ENCODE measurements at regions not wholly inside any gene's neighbourhood (a gene's known extent, or its start where the extent isn't known, plus 50 kb on each side); places are given as distances from the start of the nearest gene placed in this dataset.
"Not testable (repeated sequence)": the region's sequence is repeated elsewhere in the genome, so short reads cannot be mapped to it uniquely, and the experiment has no call there.

DNA sequence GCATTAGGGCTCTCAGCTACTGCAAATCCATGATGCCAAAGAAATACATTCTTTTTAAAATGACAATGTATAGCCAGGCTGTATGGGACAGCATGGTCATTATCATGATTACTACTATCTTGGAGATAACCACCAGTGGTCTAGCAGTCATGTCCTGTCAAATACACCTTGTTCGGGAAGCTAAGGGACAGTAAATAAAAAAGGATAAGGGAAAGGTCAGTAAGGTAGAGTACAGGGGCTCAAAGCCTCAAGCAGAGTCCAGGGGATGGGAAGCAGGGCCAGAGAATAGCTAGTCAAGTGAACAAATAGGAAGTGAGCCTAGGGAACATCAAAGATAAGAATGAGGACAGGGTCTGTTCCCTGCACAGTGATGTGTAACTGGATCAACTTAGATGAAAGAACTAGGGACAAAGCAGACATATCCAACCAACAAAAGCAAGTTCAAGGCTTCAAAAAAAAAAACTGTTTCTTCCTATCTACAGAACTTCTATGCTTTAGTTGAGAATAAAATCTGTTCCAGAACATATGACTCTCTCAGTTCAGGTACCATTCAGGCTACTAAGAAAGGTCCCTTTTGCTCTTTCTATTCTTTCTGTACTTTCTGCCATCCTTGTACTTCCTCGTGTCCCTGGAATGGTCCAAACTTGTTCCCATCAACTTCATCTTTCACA is 62.9 kb upstream of the EHBP1 start:
- H3K27ac ChIP-seq (ENCODE audit: low read depth, low read length) = no peak overlapping the region
- ChIA-PET POLR2A (no interaction called here), CTCF (interaction anchor here (1.5 kb wide), 1 partner anchor 186 kb away, joined by 6 read pairs; no protein-coding TSS in a partner anchor)
- DNase-seq (ENCODE audit: low read depth, low spot score) = no peak
- H3K9me3 ChIP-seq (ENCODE audit: control insufficient read depth, insufficient read depth, low read length) = no peaks in the 10 kb centered on the region
- TF ChIP-seq, protein P1, sequence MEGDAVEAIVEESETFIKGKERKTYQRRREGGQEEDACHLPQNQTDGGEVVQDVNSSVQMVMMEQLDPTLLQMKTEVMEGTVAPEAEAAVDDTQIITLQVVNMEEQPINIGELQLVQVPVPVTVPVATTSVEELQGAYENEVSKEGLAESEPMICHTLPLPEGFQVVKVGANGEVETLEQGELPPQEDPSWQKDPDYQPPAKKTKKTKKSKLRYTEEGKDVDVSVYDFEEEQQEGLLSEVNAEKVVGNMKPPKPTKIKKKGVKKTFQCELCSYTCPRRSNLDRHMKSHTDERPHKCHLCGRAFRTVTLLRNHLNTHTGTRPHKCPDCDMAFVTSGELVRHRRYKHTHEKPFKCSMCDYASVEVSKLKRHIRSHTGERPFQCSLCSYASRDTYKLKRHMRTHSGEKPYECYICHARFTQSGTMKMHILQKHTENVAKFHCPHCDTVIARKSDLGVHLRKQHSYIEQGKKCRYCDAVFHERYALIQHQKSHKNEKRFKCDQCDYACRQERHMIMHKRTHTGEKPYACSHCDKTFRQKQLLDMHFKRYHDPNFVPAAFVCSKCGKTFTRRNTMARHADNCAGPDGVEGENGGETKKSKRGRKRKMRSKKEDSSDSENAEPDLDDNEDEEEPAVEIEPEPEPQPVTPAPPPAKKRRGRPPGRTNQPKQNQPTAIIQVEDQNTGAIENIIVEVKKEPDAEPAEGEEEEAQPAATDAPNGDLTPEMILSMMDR (IDR thresholded peaks at IDR 0.05; ENCODE audit: low read depth, low read length) = no peak
- H3K27me3 ChIP-seq (ENCODE audit: control insufficient read depth, insufficient read depth, low read length) = no peaks in the 10 kb centered on the region
- no peak overlapping the region for H3K4me3 ChIP-seq (ENCODE audit: low read depth, low read length)

DNA sequence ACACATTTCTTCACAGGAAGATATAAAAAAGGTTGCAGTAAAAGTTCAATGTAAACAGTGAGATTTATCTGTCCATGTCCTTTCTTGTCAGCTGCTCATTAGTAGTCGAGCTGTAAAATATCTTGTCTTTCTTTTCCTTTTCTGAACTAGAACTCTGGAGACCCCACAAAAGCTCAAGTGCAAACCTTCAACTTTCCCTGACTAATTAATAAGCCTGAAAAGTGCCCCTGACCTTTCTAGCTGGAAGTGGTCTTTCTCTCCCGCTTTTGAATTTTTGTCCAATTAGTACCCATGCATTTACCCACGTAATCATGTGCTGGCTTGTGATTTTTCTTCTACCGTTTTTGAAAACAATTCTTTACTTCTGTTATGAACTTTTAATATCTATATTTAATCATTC is 63.6 kb upstream of the EHBP1 start:
- no peak overlapping the region for H3K4me3 ChIP-seq (ENCODE audit: low read depth, low read length)
- POLR2A ChIA-PET = no interaction called here
- no peaks in the 10 kb centered on the region for H3K9me3 ChIP-seq (ENCODE audit: control insufficient read depth, insufficient read depth, low read length)
- TF ChIP-seq, protein P1 (IDR thresholded peaks at IDR 0.05; ENCODE audit: low read depth, low read length) = no peak
- CTCF ChIA-PET = interaction anchor here (1.5 kb wide), 1 partner anchor 185 kb away, joined by 6 read pairs; no protein-coding TSS in a partner anchor
- no peak overlapping the region for H3K27ac ChIP-seq (ENCODE audit: low read depth, low read length)
- DNase-seq (ENCODE audit: low read depth, low spot score) = no peak
- H3K27me3 ChIP-seq (ENCODE audit: control insufficient read depth, insufficient read depth, low read length) = no peaks in the 10 kb centered on the region

DNA sequence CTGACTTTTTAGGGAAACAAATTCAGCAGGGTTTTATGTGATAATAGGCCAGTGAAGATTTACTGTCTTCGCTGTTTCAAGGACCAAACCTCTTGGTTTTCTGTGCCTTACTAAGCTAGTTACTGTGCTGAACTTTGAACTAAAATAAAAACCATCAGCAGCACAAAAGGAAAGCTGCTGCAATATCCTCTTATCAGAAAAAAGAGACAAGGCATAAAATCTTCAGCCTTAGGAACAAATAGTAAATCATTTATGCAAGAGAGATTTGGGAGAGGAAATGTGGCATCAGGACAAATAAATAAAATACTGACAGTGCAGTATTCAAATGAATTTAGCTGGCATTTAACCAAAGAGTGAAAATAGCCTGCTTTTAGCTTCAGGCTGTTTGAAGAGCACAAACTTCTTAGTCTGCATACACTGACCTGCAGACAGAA is 64.1 kb upstream of the EHBP1 start:
- CTCF ChIA-PET = interaction anchor here (1.5 kb wide), 1 partner anchor 185 kb away, joined by 6 read pairs; no protein-coding TSS in a partner anchor
- POLR2A ChIA-PET = no interaction called here
- Histone ChIP-seq H3K27me3 (ENCODE audit: control insufficient read depth, insufficient read depth, low read length) (no peaks in the 10 kb centered on the region), H3K4me3 (ENCODE audit: low read depth, low read length) (no peak overlapping the region), H3K9me3 (ENCODE audit: control insufficient read depth, insufficient read depth, low read length) (no peaks in the 10 kb centered on the region), H3K27ac (ENCODE audit: low read depth, low read length) (no peak overlapping the region)
- TF ChIP-seq, protein P1 (IDR thresholded peaks at IDR 0.05; ENCODE audit: low read depth, low read length) = no peak
- no peak for DNase-seq (ENCODE audit: low read depth, low spot score)

DNA sequence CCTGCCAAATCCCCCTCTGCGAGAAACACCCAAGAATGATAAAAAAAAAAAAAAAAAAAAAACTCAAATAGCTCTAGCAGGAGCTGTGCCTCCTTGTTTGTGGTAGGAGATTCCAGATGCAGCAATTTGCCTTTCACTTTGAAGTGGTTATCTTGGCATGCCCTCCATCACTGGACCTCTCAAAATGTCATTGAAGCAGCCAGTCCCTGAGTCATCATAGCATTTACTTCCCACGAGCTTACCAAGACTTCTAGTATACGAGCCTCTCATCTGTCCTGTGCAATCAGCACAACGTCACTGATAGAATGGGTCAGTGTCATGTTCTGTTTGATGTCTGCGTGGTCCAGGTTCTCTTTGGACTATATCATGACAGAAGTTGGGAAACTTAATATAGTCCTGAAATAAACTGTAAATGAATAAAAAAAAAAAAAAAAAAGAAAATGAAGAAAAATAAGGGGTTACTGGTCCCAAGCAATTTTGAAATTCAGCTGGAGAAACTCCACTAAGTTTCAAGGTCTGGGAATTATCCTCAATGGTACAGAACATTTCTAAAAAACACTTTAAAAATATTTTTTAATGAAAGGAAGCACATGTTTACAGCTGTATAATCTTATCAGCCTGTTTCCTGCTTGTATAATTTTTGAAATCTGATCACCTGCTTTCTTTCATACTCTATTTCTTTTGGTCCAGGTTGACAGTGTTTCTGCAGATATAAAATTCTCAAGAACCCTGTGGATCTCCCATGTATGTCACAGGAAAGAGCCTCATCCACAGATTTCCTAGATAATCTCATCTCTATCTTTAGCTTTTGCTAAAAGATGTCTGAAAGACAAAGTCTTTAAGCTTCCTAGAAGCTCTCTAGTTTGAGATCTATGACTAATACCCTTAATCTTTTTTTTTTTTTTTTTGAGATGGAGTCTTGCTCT is 74.1 kb upstream of the EHBP1 start:
- ChIA-PET CTCF (interaction anchor here (0.7 kb wide), 1 partner anchor 1162 kb away, joined by 4 read pairs; no protein-coding TSS in a partner anchor), POLR2A (no interaction called here)
- no peak overlapping the region for H3K27ac ChIP-seq (ENCODE audit: low read depth, low read length)
- H3K4me3 ChIP-seq (ENCODE audit: low read depth, low read length) = no peak overlapping the region
- TF ChIP-seq, protein P1 (IDR thresholded peaks at IDR 0.05; ENCODE audit: low read depth, low read length) = no peak
- peaks cover 2% of the 10 kb centered on the region for H3K9me3 ChIP-seq (ENCODE audit: control insufficient read depth, insufficient read depth, low read length)
- no peaks in the 10 kb centered on the region for H3K27me3 ChIP-seq (ENCODE audit: control insufficient read depth, insufficient read depth, low read length)
- DNase-seq (ENCODE audit: low read depth, low spot score) = no peak

DNA sequence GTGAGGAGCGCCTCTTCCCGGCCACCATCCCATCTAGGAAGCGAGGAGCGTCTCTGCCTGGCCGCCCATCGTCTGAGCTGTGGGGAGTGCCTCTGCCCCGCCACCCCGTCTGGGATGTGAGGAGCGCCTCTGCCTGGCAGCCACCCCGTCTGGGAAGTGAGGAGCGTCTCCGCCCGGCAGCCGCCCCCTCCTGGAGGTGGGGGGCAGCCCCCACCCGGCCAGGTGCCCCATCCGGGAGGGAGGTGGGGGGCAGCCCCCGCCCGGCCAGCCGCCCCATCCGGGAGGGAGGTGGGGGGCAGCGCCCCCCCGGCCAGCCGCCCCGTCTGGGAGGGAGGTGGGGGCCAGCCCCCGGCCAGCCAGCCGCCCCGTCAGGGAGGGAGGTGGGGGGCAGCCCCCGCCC is 75.3 kb upstream of the EHBP1 start:
- H3K4me3 ChIP-seq (ENCODE audit: low read depth, low read length); CTCF ChIA-PET; POLR2A ChIA-PET; H3K9me3 ChIP-seq (ENCODE audit: control insufficient read depth, insufficient read depth, low read length); H3K27ac ChIP-seq (ENCODE audit: low read depth, low read length); H3K27me3 ChIP-seq (ENCODE audit: control insufficient read depth, insufficient read depth, low read length); DNase-seq (ENCODE audit: low read depth, low spot score): not testable (repeated sequence)

DNA sequence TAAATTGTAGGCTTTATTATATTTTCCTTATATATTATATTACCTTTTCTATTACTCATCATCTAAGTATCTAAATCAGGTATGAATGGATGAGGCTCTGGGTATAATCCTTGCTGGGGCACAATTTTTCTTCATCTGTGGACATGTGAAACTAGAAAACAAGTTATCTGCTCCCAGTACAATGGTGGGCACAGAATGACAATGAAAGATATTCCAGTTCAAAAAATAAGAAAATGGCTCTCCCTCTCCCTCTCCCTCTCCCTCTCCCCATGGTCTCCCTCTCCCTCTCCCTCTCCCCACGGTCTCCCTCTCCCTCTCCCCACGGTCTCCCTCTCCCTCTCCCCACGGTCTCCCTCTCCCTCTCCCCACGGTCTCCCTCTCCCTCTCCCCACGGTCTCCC is 76.2 kb upstream of the EHBP1 start:
- H3K27me3 ChIP-seq (ENCODE audit: control insufficient read depth, insufficient read depth, low read length); POLR2A ChIA-PET; CTCF ChIA-PET; H3K9me3 ChIP-seq (ENCODE audit: control insufficient read depth, insufficient read depth, low read length); DNase-seq (ENCODE audit: low read depth, low spot score); H3K27ac ChIP-seq (ENCODE audit: low read depth, low read length); H3K4me3 ChIP-seq (ENCODE audit: low read depth, low read length): not testable (repeated sequence)
